ENCODE measurements at regions not wholly inside any gene's neighbourhood (a gene's known extent, or its start where the extent isn't known, plus 50 kb on each side); places are given as distances from the start of the nearest gene placed in this dataset.
A peak's percentile ranks its signal among the peaks of the same experiment; 100 is the strongest.
"Not testable (repeated sequence)": the region's sequence is repeated elsewhere in the genome, so short reads cannot be mapped to it uniquely, and the experiment has no call there.

GRCh38 chr7:152543799-152544198, 108.0 kb upstream of the KMT2C start:
- no peak for DNase-seq (ENCODE audit: low spot score)

GRCh38 chr7:152541892-152542291, 106.1 kb upstream of the KMT2C start:
- DNase-seq (ENCODE audit: low spot score) = no peak

- not testable (repeated sequence) for DNase-seq (ENCODE audit: low spot score)
Observed at GRCh38 chr7:152539190-152539495, 103.3 kb upstream of the KMT2C start.

GRCh38 chr7:152538346-152539189, 102.8 kb upstream of the KMT2C start:
- DNase-seq (ENCODE audit: low spot score) = not testable (repeated sequence)

- DNase-seq (ENCODE audit: low spot score) = no peak
Observed at GRCh38 chr7:152537639-152538038, 101.8 kb upstream of the KMT2C start.

- DNase-seq (ENCODE audit: low spot score) = no peak
Observed at GRCh38 chr7:152528612-152529011, 92.8 kb upstream of the KMT2C start.

GRCh38 chr7:152527610-152528032, 91.8 kb upstream of the KMT2C start:
- no peak for DNase-seq (ENCODE audit: low spot score)

- no peak for DNase-seq (ENCODE audit: low spot score)
Observed at GRCh38 chr7:152523916-152524315, 88.1 kb upstream of the KMT2C start.

- DNase-seq (ENCODE audit: low spot score) = no peak
Observed at GRCh38 chr7:152522571-152523067, 86.8 kb upstream of the KMT2C start.

GRCh38 chr7:152521420-152522337, 85.9 kb upstream of the KMT2C start:
- no peak for DNase-seq (ENCODE audit: low spot score)

- no peak for DNase-seq (ENCODE audit: low spot score)
Observed at GRCh38 chr7:152520861-152521302, 85.1 kb upstream of the KMT2C start.

- DNase-seq (ENCODE audit: low spot score) = no peak
Observed at GRCh38 chr7:152519290-152519689, 83.5 kb upstream of the KMT2C start.

- DNase-seq (ENCODE audit: low spot score) = no peak
Observed at GRCh38 chr7:152516216-152516615, 80.4 kb upstream of the KMT2C start.

- not testable (repeated sequence) for DNase-seq (ENCODE audit: low spot score)
Observed at GRCh38 chr7:152515266-152515950, 79.6 kb upstream of the KMT2C start.

- no peak for DNase-seq (ENCODE audit: low spot score)
Observed at GRCh38 chr7:152514771-152515105, 78.9 kb upstream of the KMT2C start.

- DNase-seq (ENCODE audit: low spot score) = no peak
Observed at GRCh38 chr7:152513861-152514770, 78.3 kb upstream of the KMT2C start.

- peak; percentile 20 for DNase-seq (ENCODE audit: low spot score)
Observed at GRCh38 chr7:152512706-152513105, 76.9 kb upstream of the KMT2C start.

GRCh38 chr7:152511736-152512135, 75.9 kb upstream of the KMT2C start:
- DNase-seq (ENCODE audit: low spot score) = no peak

GRCh38 chr7:152508701-152509100, 72.9 kb upstream of the KMT2C start:
- DNase-seq (ENCODE audit: low spot score) = no peak

- DNase-seq (ENCODE audit: low spot score) = no peak
Observed at GRCh38 chr7:152505606-152506005, 69.8 kb upstream of the KMT2C start.

GRCh38 chr7:152504816-152505215, 69.0 kb upstream of the KMT2C start:
- no peak for DNase-seq (ENCODE audit: low spot score)

Data from activated CD4-positive, alpha-beta T cell treated with anti-CD3 and anti-CD28 coated beads, Interleukin-2, Interleukin-4, amounts not matched to agents 100 ng/mL and 50 ng/mL, durations not matched to agents 16 hours and 8 hours (primary cell).